ENCODE measurements at regions not wholly inside any gene's neighbourhood (a gene's known extent, or its start where the extent isn't known, plus 50 kb on each side); places are given as distances from the start of the nearest gene placed in this dataset.
"Not testable (repeated sequence)": the region's sequence is repeated elsewhere in the genome, so short reads cannot be mapped to it uniquely, and the experiment has no call there.

DNA sequence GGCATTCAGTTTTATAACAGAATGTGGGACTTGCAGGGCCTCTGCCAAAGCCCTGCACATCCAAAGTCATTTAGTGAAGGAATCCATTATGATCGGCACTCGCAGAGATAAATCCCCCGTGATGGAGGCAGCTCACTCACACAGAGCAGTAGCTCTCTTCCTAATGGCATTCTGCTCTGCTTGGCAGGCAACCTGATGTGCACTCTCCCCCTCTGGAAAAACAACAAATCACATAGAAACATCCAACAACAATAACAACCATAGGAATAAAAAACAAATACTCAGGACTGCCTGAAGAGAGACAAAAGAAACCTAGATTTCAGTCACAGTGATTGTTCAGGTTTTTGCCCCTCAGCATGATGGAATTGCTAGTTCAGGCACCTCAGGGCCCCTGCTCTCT lies 59.7 kb downstream of the NAA11 start:
- DNase-seq: no peak

DNA sequence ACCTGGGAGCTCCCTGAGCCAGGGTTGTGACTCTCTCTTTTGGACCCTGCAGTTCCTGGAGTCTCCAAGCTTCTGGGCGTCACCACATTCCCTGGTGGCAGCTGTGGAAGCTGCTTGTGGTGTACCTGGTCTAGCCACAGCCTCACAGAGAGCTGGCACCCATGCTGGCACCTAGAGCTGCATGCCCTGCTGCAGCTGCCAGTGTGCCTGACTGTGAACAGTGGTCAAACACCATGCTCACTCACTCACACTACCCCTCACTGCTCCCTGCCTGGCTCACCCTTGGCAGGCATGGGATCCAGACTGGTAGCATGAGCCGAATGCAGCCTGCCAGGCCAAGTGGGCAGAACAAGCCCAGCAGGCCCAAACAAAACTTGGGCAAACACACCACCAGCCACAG lies 66.6 kb downstream of the NAA11 start:
- no peak for DNase-seq

DNA sequence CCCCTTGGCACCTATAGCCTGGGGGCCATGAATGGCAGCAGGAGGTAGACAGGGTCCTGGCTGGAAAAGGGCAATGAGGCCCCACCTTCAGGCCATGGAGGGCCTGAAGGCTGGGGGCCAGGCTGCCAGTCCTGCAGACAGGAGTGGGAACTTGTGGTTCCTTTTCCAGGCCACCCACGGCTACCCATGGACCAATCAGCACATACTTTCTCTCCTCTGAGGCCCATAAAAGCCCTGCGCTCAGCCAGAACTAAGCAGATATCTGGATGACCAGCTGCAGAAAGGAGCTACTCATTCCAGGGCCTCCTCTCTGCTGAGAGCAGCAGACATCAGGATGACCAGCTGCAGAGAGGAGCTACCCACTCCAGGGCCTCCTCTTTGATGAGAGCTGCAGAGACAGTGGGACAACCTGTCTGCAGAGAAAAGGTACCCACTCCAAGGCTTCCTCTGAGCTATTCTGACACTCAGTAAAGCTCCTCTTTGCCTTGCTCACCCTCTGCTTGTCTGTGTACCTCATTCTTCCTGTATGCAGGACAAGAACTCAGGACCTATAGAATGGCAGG lies 67.2 kb downstream of the NAA11 start:
- no peak for DNase-seq

DNA sequence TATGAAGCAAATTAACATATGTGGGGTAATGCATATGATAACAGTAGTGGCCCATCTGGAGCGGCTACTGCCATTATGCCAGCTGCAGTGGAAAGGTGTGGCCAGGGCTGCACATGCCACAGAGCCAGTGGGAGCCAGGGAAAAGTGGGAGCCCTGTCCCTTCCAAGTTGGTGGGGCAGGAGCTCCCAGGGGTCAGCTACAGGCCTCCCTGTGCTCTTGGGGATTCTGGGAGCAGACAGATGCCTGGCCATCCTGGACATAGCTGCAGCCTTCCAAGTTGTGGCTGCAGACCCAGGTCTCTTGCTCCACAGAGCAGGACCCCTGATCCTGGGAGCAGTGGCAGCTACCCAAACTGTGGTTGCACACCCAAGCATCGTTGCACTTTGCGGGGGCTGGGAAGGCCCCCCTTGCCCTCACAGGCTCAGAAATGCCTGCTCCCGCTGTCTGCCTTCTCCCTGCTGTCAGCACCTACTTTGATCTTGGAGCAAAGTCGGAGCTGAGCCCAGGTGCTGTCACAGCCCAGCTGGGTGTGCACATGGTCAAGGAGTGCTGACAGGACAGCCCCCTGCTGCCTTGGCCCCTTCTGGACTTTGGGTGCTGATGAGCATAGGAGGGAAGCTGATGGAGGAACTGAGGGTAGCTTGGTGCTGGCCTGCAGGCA lies 67.8 kb downstream of the NAA11 start:
- no peak for DNase-seq

DNA sequence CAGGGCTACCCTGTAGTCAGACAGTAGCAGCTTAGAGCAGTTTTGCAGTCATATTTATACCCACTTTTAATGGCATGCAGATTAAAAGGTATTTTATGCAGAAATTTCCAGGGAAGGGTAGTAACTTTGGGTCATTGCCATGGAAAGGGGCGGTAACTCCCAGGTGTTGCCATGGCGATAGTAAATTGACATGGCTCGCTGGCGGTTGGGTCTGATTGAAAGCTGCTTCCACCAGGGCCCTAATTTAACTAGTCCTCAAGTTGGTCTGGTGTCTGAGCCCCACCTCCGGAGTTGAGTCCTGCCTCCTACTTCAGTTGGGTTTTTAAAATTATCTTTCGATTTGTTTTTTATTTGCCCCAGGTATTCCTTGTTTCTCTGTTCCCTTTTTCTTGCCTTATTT lies 70.1 kb downstream of the NAA11 start:
- no peak for DNase-seq

DNA sequence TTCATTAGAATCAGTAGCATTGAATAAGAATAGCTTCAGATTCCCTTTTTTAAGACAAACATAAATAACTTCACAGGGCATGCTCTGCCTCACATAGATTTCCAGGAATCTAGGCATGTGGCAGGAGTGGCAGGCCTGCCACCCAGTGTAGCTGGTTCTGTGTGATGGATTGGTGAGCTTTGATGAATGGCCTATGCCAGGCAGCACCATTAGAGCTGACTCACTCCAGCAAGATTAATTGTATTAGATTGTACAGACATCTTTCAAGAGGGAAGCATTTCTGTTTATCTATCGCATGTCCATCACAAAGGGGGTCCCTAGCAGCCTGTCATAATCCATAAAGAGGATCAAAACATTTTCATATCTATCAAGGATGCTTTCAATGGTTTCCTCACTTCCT lies 71.9 kb downstream of the NAA11 start:
- DNase-seq: no peak

DNA sequence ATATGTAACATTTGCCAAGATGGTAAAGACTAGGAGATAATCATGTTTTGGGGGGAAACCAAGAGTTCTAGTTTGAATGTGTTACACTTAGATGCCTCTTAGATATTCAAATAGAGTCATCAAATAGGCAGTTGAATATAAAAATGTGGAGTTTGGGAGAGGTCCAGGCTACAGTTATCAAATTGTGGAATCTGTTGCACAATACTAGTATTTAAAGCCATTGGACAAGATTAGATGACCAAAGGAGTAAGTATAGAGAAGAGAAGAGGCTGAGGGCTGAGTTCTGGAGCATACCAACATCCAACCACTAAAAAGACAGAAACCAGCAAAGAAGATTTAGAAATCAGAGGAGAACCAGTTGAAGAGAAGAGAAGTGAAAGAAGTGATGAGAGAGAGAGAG lies 72.7 kb downstream of the NAA11 start:
- DNase-seq: no peak

DNA sequence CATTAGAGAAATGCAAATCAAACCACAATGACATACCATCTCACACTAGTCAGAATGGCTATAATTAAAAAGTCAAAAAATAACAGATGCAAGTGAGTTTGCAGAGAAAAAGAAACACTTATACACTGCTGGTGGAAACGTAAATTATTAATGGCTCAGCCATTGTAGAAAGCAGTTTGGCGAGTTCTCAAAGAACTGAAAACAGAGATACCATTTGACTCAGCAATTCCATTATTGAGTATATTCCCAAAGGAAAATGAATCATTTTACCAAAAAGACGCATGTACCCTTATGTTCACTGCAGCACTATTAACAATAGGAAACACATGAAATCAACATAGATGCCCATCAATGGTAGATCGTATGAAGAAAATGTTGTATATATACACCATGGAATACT lies 75.0 kb downstream of the NAA11 start:
- DNase-seq: peak; percentile 70

DNA sequence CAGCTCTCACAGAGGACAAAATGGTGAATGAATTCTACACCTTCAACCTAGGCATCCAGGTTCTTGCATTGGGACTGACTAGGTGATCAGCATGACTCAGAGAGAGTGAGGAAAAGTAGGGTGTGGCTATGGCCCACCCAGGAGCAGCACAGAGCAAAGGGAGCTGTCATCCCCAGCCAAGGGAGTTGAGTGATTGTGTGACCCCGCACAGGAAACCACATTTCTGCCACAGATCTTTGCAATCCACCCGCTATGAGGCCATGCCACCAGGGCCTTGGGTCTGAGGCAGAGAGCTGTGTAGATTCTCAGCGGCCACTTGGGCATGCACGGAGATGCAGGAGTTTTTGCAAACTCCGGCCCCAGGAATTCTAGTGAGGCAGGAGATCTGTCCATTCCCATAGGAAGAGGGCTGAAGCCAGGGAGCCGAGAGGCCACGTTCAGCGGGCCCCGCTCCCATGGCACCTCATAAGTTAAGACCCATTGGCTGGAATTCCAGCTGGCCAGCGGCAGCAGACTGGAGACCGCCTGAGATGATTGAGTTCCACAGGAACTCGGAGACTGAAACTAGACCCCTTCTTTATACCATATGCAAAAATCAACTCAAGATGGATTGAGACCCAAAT lies 75.9 kb downstream of the NAA11 start:
- peak; percentile 8 for DNase-seq

DNA sequence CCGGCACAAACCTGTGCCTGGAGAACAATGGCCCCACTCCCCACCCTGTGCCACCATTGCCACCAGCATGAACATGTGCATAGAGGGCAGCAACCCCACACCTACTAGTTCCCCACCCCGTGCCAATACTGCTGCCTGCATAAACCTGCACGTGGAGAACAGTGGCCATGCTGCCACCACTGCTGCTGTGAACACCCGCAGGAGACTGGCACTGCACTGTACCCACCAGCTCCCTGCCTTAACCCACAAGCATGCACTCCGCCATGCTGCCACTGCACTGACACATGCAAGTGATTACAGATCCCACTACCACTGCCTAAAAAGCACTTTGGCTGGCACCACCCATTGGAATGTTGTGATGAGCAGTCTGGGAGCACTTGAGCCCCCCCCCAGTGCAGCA lies 77.3 kb downstream of the NAA11 start:
- no peak for DNase-seq

DNA sequence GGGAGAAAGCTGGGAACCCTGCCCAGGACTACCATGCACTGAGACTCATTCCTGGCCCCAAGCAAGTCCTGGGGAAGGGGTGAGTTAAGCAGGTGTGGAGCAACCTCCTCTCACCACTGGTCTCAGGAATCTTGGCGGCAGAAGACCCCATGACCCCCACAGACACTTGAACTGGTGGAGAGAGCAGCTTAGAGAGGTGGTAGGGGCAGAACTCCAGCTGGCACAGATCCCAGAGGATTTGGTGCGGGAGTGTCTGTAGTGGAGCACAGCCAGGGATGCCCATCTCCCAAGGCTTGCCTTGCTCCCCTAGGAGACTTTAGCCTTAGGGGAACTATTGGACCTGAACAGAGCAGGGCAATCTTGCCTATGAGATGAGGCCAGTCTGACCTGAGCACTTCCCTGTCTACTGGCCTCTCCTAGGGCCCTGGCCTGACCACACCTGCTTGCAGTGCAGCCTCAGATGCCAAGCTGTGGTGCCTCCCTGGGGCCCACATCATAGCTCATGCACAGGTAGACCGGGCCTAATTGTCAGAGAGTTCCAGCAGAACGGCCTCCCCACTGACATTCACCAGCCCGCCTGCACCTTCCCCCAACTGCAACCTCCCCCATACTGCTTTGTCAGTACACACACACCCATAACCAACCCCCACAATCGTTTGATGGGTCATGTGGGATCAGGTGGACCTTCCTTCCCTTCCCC lies 78.0 kb downstream of the NAA11 start:
- no peak for DNase-seq

DNA sequence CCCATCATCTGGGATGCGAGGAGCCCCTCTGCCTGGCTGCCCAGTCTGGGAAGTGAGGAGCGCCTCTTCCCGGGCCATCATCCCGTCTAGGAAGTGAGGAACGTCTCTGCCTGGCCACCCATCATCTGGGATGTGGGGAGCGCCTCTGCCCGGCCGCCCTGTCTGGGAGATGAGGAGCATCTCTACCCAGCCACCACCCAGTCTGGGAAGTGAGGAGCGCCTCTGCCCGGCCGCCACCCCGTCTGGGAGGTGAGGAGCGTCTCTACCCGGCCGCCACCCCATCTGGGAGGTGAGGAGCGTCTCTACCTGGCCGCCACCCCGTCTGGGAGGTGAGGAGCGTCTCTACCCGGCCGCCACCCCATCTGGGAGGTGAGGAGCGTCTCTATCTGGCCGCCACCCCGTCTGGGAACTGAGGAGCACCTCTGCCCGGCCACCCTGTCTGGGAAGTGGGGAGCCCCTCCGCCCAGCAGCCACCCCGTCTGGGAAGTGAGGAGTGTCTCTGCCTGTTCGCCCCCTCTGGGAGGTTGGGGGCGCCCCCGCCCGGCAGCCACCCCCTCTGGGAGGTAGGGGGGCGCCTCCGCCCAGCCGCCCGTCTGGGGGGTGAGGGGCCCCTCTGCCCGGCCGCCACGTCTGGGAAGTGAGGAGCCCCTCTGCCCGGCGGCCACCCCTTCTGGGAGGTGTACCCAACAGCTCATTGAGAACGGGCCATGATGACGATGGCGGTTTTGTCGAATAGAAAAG lies 80.5 kb downstream of the NAA11 start:
- not testable (repeated sequence) for DNase-seq

DNA sequence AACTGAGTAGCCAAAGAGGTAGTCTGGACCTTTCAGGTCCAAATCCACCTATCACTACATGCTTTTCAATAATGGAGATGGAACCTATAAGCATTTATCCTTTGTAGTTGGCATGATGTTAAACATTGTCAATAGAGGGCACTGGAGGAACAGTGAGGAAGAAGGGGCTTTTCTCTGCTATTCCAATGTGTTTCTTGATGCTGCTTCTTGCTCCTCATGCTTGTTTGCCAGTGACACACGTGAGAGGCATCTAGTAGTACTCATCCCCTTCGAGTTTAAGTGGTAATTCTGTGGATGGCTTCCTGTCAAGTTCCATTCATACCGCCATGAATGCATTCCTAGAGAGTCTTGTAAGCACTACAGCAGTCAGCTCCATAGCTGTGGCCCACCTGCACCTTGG lies 84.0 kb downstream of the NAA11 start:
- DNase-seq: peak; percentile 84

DNA sequence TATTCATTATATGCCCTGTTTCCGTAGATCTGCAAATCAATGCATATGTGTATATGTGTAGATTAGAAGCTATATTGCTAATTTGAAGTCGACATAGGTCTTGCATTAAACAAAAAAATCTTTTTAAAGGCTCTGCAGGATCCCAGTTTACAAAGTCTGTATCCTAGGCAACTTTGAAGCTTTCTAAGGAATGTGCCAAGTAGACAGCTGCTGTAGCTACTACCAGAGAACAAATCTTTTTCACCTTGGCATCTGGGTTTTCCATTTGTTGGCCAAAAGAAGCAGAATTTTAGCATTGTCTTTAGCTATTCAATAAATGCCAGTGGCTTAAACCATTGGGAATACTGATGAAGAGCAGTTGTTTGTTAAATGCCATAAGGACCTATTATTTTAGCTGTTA lies 88.0 kb downstream of the NAA11 start:
- DNase-seq: no peak

DNA sequence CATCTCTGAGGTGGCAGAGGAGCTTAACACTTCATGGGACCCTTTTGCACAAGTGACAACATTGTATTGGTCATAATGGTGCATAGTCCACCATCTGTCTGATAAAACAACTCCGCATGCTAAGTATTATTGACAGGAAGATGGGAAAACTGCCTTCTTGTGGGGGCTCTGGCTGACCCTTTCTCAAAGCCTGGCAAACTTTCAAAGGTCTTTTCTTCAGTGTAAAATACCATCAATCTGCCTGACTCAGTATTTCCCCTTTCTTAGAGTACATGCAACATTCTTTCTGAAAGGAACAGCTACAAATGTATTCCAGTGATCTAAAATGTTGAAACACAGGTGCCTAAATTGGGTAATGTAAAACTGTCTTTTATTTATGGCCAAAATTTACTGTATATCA lies 89.1 kb downstream of the NAA11 start:
- no peak for DNase-seq

DNA sequence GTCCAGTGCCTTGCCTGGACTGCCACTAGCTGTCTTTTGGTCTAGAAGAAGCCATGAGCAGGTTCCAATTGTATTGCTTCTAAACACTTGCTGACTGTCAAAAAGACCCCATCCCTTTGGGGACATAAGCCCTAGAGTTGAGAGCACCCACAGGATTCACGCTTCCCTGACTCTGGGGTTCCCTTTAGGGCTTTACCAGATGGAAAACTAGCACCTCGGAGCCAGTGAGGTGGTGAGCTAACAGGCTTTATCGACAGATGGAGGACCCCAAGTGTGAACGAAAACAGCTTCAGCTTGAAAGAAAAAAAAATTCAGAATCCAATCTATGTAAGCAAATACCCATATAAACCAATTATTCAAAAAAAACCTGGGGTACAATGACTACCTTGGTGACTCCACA lies 90.8 kb downstream of the NAA11 start:
- DNase-seq: no peak

DNA sequence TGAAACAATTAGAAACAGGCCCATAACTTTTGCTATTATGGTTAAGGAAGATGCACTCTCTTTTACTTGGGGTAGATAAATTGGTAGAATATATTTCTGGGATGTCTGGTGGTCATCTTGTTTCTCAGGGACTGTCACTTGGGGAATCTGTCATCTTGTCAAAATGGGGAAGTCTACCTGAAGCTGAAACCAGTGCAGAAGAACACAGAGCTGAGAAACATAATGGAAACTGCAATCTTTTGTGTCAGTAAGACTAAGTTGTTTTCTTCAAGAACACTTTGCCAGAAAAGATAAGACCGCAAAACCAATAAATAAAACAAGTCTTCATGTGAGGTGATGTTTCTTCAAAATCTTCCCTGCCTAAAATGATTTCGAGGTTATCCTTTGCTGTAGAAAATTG lies 92.0 kb downstream of the NAA11 start:
- DNase-seq: no peak

DNA sequence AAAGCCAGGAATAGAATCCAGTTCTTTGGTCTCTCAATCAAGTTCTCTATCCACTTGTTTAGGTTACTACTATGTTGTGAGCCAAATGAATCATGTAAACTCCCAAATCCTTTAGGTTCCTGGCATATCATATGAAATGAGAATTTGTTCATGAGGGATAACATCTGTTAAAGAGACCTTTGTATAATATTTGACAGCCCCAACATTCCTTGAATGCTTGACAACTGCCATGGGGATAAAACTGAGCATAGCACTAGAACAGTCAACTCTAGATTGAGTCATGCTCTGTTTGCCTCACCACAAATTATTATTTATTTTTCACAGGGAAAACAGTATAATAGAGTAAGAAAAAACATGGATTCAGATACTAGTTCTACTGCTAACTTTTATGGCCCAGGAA lies 93.3 kb downstream of the NAA11 start:
- DNase-seq: peak; percentile 72

DNA sequence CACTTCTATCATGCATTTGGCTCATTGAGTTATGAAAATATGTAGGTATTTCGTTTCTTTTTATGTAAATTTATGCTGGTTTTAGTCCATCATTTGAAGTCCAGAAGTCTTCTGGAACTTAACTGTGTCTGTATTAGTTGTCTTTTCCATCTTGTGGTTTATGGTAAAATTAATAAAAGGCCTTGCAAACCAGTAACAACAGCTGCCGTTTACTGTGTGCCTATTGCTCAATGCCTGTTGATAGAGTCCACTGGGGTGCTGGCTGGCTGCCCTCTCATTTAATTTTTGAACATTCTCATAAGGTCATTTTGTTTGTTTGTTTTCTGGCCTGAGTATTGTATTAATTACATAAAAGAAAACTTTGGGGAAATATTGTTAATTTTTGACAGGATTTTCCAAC lies 98.0 kb downstream of the NAA11 start:
- DNase-seq: peak; percentile 19

DNA sequence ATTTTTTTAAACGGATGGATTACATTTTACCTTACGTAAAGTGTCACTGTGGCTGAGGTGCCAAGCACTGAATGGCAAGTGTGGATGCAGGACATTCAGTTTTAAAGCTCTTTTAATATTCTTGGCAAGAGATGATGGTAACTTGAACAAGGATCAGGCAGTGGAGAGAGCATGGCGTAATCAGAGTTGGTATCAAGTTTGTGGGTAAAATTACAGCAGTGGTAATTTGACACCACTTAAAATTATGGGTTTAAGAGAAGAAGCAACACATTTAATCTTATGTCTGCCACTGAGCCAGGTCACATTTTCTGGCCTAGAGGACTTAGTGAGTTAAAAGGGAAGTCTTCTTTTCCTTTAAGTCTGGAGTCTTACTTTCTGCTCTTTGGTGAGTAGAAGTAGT lies 100.5 kb downstream of the NAA11 start:
- DNase-seq: no peak

DNA sequence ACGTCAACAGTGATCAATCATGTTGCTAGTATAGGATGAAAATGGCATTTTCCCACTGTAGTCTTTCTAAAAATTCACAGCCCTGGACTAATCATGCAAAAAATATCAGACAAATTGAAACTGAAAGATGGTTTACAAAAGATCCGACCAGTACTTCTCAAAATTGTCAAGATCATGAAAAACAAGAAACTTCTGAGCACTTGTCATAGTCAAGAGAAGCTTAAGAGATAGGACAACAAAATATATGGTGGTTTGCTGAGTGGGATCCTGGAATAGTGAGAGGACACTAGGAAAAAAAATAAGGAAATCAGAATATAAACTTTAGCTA lies 101.1 kb downstream of the NAA11 start:
- DNase-seq: no peak

DNA sequence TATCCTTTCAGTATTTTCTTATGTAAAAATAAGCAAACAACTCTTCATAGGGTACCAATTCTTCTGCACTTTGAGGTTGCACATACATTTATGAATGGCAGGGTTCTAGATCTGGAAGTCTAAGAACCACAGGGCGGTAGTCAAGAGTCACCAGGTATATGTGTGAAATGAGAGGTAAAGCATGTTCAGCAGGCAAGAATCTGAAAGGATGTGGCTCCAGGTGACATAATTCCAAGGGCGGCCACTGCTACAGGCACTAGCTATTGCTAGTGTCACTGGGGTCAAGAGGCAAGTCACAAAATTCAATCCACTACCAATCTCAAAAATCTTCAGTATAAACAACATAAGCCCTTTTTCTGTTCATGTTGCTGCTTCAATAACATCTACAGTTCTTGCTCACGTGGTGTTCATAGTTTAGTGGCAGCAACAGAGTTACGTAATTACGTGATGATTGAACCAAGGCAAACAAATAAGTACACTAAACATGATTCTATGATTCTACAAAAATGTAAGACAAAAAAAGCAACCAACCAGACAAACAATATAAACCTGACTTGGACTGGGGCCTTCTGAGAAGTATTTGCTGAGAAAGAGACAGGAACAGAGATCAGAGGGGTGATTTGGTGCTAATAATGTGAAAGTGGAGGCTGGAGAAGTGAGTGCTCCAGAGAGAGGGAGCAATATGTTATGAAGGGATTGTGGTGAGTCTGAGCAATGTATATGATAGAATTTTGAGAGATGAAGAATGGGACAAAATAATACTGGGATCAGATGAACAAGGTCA lies 101.7 kb downstream of the NAA11 start:
- no peak for DNase-seq

DNA sequence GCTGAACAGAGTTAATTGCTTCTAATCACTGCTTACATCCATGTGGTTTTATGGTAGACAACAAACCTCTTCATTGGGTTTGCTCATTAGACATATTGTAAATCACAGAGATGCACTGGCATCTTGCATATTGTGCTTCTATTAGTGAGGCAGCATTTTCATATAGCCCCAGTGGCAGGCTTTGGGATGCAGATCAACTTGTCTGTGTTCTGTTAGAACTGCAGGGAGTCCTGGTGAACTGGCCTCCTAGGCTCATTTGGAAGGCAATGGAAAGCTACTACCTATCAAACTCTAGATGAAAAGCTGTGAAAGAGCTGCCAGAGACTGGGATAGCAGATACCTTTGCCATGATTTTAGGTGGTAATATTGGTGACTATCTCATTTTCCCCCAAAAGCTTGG lies 108.8 kb downstream of the NAA11 start:
- no peak for DNase-seq
